Tibial artery (tissue), 4 donors: ENCODE measurements at regions not wholly inside any gene's neighbourhood (a gene's known extent, or its start where the extent isn't known, plus 50 kb on each side); places are given as distances from the start of the nearest gene placed in this dataset.

Source experiments
- DNase-seq, 2 donors: peaks; one replicate each; pipeline ENCODE4 v3.0.0-alpha.2; 2019
- H3K27ac ChIP-seq, 2 donors: fragments of 200-600 bp; sonication (generic) in 1 of 2; 1 replicate in 1 of 2; 2 replicates in 1 of 2; pipeline ENCODE4 v1.5.1; 2018 to 2019; ENCODE audit warnings: mild to moderate bottlenecking in 1 of 2
- H3K27me3 ChIP-seq, 2 donors: fragments of 200-600 bp; sonication (generic) in 1 of 2; one replicate each; pipeline versions ENCODE4 v1.5.1 to v1.6.0; 2016 to 2019
- H3K36me3 ChIP-seq, 3 donors: fragments of 200-600 bp; sonication (generic) in 2 of 3; one replicate each; pipeline ENCODE4 v1.5.1; 2016 to 2019; ENCODE audit warnings: mild to moderate bottlenecking in 2 of 3
- H3K4me1 ChIP-seq, 4 donors: fragments of 200-600 bp; sonication (generic) in 2 of 4; 1 replicate in 3 of 4; 2 replicates in 1 of 4; pipeline ENCODE4 v1.5.1; 2016 to 2019
- H3K4me3 ChIP-seq, 2 donors: fragments of 200-600 bp; sonication (generic) in 1 of 2; 1 replicate in 1 of 2; 2 replicates in 1 of 2; pipeline ENCODE4 v1.5.1; 2018 to 2019; ENCODE audit warnings: mild to moderate bottlenecking in 2 of 2
- H3K9me3 ChIP-seq, 3 donors: fragments of 200-600 bp; sonication (generic) in 1 of 3; one replicate each; pipeline ENCODE4 v1.5.1; 2016 to 2019
- intact Hi-C: fragments of 100-400 bp; cut with DNase I; formaldehyde crosslinking; loops from one replicate; pipeline ENCODE4 v1.15.0; 2023; ENCODE audit warnings: low total_unique reads
- TF ChIP-seq, protein P1 (sequence below), 2 experiments: fragments of 200-600 bp in 1 of 2; fragments of 450-650 bp in 1 of 2; IDR thresholded peaks; one replicate each; pipeline ENCODE4 v1.5.1; 2017 to 2019; ENCODE audit warnings: antibody characterized with exemption in 2 of 2, mild to moderate bottlenecking in 1 of 2, moderate library complexity in 1 of 2

DNA sequence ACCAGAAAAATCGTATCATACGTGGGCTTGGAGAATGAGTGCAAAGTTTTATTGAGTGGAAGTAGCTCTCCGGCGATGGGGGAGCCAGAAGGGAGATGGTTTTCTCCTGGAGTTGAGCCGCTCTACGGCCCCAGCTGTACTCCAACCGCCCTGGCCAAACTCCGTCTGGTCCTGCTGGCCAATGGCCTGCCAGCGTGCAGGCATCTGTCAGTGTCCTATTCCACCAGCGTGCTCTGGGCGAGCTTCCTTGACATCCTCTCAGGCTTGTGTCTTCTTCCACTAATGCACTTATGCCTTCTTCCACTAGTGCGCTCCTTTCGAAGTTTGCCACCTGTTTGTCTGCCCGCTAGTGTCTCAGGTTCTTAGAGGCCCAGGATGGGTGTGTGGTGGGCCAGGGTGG lies 345.5 kb upstream of the CDH19 start:
- no peak overlapping the region for H3K4me3 ChIP-seq
- H3K9me3 ChIP-seq: no peaks in the 10 kb centered on the region
- TF ChIP-seq, protein P1, sequence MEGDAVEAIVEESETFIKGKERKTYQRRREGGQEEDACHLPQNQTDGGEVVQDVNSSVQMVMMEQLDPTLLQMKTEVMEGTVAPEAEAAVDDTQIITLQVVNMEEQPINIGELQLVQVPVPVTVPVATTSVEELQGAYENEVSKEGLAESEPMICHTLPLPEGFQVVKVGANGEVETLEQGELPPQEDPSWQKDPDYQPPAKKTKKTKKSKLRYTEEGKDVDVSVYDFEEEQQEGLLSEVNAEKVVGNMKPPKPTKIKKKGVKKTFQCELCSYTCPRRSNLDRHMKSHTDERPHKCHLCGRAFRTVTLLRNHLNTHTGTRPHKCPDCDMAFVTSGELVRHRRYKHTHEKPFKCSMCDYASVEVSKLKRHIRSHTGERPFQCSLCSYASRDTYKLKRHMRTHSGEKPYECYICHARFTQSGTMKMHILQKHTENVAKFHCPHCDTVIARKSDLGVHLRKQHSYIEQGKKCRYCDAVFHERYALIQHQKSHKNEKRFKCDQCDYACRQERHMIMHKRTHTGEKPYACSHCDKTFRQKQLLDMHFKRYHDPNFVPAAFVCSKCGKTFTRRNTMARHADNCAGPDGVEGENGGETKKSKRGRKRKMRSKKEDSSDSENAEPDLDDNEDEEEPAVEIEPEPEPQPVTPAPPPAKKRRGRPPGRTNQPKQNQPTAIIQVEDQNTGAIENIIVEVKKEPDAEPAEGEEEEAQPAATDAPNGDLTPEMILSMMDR (IDR thresholded peaks at IDR 0.05): no peak
- intact Hi-C loops: no loop called here
- no peaks in the 10 kb centered on the region for H3K36me3 ChIP-seq
- DNase-seq: no peak
- no peak overlapping the region for H3K27ac ChIP-seq
- H3K4me1 ChIP-seq: no peaks in the 10 kb centered on the region
- no peaks in the 10 kb centered on the region for H3K27me3 ChIP-seq

DNA sequence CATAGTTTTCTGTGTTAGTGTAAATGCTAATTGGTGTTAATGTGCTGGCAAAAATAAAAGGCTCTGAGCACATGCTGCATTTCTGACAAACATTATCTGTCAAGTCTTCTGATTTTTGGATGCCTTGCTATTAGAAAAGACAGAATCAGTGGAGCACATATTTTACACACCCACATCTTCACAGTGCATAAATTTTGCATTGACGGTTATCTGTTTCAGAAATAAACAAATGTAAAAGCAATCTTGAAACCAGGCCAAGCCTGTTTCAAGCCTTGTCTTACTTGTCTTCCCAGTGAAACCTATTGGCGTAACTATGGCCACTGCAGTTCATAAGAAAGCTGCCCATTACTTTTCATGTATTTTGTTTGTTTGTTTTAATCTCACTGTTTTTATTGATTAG lies 333.7 kb upstream of the CDH19 start:
- H3K4me3 ChIP-seq: no peak overlapping the region
- H3K27me3 ChIP-seq: no peaks in the 10 kb centered on the region
- H3K4me1 ChIP-seq: no peaks in the 10 kb centered on the region
- H3K36me3 ChIP-seq: no peaks in the 10 kb centered on the region
- intact Hi-C loops: no loop called here
- TF ChIP-seq, protein P1 (IDR thresholded peaks at IDR 0.05): no peak
- no peak for DNase-seq
- H3K9me3 ChIP-seq: no peaks in the 10 kb centered on the region
- H3K27ac ChIP-seq: no peak overlapping the region

GRCh38 chr18:66931010-66931409 lies 327.1 kb upstream of the CDH19 start:
- Histone ChIP-seq H3K36me3 (no peaks in the 10 kb centered on the region), H3K4me1 (no peaks in the 10 kb centered on the region), H3K4me3 (no peak overlapping the region), H3K9me3 (no peaks in the 10 kb centered on the region), H3K27me3 (no peaks in the 10 kb centered on the region), H3K27ac (no peak overlapping the region)
- no peak for DNase-seq
- TF ChIP-seq, protein P1 (IDR thresholded peaks at IDR 0.05): no peak
- intact Hi-C loops: no loop called here

DNA sequence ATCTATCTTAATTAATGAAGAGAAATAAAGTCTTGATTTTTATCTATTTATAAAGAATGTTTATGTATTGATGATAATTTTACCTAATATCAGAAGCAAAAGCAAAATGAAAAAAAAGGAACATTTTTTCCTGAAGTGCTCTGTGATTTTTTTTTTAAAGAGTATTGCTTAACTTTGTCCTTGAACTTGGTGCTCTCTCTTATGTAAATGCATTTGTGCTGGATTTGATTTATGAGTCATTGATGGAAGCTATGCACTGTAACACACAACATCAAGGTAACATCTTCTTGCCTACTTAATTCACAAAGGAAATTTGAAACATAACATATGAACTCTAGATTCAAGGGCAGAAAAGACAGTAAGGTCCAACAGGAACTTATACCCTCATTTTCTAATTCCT lies 312.9 kb upstream of the CDH19 start:
- intact Hi-C loops: no loop called here
- DNase-seq: no peak
- TF ChIP-seq, protein P1 (IDR thresholded peaks at IDR 0.05): no peak

GRCh38 chr18:66900837-66901236 lies 296.9 kb upstream of the CDH19 start:
- DNase-seq: no peak
- H3K9me3 ChIP-seq: no peaks in the 10 kb centered on the region
- H3K36me3 ChIP-seq: no peaks in the 10 kb centered on the region
- no peaks in the 10 kb centered on the region for H3K27me3 ChIP-seq
- intact Hi-C loops: no loop called here
- TF ChIP-seq, protein P1 (IDR thresholded peaks at IDR 0.05): no peak
- no peak overlapping the region for H3K27ac ChIP-seq
- H3K4me1 ChIP-seq: no peaks in the 10 kb centered on the region
- no peak overlapping the region for H3K4me3 ChIP-seq

More for the DNA sequence above, 312.9 kb upstream of the CDH19 start:
- H3K36me3 ChIP-seq: no peaks in the 10 kb centered on the region
- H3K4me3 ChIP-seq: no peak overlapping the region
- H3K9me3 ChIP-seq: no peaks in the 10 kb centered on the region
- no peaks in the 10 kb centered on the region for H3K4me1 ChIP-seq
- no peaks in the 10 kb centered on the region for H3K27me3 ChIP-seq
- H3K27ac ChIP-seq: no peak overlapping the region

DNA sequence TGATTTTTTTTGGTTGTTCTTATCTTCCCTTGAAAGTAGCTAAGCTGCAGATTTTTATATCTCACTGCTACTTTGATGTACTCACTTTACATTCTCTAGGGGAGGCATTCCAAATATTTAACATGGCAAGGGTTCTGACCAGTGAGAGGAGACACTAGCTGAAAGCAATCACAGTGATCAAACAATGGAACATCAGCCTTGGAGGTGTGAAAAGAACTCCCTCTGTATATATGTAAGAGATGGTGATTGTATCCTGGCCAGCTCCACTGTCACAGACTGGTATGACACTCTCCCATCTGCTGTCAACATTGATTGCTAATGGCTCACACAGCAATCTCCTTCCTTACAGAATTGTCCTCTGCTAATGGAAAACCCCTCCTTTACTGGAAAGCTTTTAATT lies 291.7 kb upstream of the CDH19 start:
- H3K36me3 ChIP-seq: no peaks in the 10 kb centered on the region
- intact Hi-C loops: no loop called here
- DNase-seq: no peak
- no peaks in the 10 kb centered on the region for H3K27me3 ChIP-seq
- H3K4me3 ChIP-seq: no peak overlapping the region
- H3K9me3 ChIP-seq: no peaks in the 10 kb centered on the region
- no peaks in the 10 kb centered on the region for H3K4me1 ChIP-seq
- H3K27ac ChIP-seq: no peak overlapping the region
- TF ChIP-seq, protein P1 (IDR thresholded peaks at IDR 0.05): no peak
